ENCODE measurements at regions not wholly inside any gene's neighbourhood (a gene's known extent, or its start where the extent isn't known, plus 50 kb on each side); places are given as distances from the start of the nearest gene placed in this dataset.
"Not testable (repeated sequence)": the region's sequence is repeated elsewhere in the genome, so short reads cannot be mapped to it uniquely, and the experiment has no call there.

DNA sequence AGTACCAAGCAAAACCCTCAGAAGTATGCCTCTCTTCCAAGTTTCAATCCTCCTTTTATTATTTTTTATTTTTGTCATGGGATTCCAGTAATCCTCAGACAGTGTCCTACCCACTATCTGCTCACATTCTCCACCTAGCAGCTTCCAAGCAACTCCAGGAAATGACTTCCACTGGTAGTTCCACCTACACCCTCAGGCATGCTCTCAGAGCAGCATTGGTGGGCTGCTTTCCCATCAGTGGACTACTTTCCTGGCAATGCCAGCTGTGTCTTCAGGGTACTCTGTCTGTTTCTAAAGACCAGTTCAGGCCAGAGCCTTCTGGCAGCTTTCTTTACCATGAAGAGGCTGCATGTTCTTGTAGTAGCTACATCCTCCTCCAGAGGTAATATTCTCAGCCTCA is 244.0 kb downstream of the HGF start:
- no peak for DNase-seq

DNA sequence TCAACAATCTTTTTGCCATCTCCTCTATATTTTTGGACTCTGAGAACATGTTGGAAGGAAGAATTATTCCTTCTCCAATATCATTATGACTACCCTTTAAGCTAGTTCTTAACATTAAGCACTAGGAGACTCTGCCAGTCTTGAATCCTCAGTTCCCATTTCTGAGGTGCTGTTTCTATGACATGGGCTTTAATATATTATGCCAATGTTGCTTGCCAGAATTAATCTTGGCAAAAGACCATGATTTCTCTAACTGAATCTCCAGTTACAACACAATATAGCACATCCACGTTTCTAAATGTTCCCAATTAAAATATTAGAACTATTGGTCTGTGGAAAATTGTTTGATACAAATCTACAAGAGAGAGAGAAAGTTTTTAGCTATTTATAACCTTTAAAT is 250.0 kb downstream of the HGF start:
- no peak for DNase-seq

DNA sequence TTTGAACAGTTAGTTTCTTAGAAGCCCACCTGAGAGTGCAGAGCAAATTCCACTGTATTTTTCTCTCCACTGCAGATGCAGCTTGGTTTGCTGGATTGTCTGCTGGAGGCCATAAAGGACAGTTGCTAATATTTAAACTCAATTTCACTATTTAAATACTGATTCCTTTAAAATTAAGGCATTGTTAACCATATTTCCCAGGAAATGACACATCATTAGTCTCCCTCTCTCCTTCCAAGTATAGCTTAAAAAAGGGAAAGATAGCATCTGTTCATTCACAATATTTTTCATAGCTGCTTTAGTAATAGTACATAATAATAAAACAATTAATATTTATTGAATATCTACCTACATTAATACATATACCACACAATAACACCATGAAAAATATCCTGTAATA is 252.9 kb downstream of the HGF start:
- no peak for DNase-seq

GRCh38 chr7:81515009-81515408 is 254.8 kb downstream of the HGF start:
- DNase-seq: no peak

DNA sequence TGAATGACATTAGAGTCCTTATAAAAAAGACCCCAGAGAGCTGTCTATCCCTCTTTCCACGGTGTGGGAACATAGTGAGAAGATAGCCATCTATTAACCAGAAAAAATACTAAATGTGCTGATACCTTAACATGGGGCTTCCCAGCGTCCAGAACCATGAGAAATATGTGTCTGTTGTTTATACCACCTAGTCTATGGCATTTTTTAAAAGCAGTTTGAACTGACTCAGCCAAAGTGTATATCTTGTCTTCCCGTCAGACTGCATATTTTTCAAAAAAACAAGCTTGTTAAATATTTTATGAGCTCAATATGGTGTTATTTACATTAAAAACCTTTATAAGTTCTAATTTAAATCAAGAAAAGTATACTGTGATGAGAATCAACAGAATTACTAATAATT is 255.3 kb downstream of the HGF start:
- DNase-seq: no peak

- no peak for DNase-seq
These were observed 259.7 kb downstream of the HGF start for GRCh38 chr7:81510122-81510521.

GRCh38 chr7:81507221-81507620 is 262.6 kb downstream of the HGF start:
- DNase-seq: no peak

DNA sequence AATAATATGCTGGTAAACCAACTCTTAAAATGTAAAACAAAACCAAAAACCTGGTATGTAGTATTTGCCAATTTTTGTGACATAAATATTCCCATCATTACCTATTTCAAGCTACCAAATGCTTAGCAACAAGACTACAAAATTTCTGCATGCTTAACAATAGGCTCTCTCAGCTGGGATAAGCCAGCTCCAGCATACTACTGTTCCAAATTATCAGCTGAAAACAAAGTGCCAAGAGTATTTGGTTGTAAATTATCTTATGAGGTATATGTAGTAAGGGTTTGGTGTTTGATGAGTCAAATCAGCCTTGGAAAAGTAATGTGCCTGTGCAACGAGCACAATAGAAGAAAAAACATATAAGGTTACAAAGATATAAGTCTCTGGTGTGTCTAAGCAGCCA is 263.2 kb downstream of the HGF start:
- no peak for DNase-seq

DNA sequence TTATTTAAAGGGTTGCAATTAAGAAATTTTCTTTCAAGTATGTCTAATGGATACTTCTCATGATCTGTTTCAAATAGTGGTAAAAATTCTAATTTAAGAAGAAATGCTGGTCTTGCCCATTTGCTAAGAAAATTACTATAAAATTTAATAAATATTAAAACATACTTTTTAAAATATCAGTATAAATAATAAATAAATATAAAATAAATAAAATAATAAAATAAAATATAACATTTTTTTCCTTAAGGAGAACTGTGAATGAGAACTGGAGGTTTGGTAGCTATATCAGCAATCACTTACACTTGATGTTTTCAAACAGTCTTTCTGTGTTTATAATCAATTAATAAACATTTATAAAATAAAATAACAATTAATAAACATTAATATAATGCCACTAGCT is 266.1 kb downstream of the HGF start:
- no peak for DNase-seq

DNA sequence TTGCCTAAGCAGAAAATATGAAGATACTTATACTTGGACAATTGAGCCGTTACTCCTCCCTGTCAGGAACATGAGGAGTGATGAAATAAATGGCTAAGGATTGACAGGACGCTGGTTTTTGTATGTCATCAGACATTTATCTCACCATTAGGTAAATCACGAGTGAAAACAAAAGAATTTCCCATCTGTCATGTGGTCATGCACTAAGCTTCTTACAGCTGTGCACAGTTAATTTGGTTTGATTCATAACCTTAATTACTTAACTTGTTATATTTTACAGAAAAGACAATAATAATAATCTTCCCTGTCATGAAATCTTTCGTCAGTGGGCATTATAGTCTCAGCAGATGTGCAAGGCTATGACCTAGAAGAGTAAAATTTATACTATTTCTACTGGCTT is 266.5 kb downstream of the HGF start:
- no peak for DNase-seq

DNA sequence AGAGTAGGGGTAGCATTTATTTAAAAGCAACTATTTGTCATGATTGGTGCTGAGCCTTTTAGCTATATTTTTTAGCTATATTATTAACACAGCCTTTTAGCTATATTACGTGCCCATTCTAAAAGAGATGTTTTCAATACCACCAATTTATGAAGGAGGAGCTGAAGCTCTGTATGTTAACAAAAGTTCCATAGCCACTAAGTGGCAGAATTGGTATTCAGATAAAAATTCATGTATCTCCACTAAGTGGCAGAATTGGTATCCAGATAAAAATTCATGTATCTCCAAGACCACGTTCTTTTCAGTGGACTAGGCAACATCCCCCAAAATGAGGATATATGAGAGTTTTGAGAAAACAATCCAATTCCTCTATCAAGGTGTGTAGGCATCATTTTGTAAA is 268.6 kb downstream of the HGF start:
- DNase-seq: no peak

GRCh38 chr7:81500631-81501030 is 269.2 kb downstream of the HGF start:
- no peak for DNase-seq

DNA sequence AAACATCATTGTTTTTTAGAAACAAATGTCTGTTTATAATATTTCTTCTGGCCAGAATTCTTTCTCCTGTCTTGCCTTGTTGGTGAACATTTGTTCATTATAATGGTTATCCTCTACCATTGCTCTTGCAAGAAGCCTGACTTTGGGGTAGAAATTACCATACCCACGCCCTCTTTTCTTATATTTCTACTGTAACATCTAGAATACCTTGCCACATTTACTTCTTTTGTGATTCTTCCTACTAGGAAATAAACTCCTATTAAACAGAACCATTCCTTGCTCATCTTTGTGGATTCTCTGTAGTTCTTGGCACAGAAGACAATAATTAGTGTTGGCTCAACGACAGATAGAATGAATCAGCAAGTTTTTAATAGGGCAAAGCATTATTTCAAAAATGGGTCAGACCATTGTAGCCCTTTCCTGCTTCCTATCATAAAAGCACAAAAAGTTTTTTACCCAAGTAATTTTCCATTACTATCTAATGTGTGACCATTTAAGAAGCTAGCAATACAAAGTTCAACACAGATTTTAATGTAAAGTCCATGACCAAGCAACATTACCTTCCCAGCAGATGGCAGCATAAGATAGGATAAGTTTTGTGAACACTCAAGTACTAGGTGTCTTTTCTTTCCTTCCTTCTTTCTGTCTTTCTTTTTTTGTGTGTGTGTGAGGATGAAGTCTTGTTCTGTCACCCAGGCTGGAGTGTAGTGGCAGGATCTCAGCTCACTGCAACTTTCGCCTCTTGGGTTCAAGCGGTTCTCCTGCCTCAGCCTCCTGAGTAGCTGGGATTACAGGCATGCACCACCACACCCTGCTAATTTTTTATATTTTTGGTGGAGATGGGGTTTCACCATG is 270.4 kb downstream of the HGF start:
- DNase-seq: peak; percentile 91

DNA sequence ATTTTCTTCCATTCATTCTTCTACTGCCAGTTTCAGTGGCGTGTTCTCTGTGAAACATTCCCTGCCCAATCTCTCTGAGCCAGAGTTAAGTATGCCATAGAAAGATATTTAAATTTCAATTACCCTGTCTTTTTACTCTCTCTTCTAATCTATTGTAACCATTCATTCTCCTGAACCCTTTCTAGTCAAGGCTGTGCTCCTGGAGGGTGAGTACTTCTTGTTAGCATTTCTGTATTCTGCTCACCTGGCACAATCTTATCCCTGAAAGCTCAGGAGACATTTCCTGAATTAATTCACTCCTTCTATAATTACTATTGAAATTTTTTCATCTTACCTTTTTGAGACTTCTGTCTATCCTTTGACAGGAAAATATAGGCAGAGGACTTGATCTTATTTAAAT is 271.7 kb downstream of the HGF start:
- no peak for DNase-seq

DNA sequence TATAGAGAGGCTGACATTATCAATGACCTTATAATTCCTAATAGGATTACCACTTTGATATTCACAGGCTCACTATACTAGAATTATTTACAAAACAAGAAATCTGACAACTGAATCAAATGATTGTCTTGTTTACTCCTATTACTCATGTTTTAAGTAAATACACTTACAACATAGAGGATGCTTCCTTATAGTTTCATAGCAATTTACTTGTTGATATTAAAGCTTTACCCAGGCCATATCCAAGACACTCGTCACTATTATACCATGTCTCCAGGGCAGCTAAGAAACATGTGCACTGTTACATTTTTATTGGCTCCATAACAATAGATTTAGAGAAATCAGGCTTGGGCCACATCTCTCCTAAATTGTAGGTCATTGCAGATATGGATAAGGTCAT is 276.9 kb downstream of the HGF start:
- DNase-seq: no peak

- DNase-seq: no peak
These were observed 277.6 kb downstream of the HGF start for GRCh38 chr7:81492240-81492639.

DNA sequence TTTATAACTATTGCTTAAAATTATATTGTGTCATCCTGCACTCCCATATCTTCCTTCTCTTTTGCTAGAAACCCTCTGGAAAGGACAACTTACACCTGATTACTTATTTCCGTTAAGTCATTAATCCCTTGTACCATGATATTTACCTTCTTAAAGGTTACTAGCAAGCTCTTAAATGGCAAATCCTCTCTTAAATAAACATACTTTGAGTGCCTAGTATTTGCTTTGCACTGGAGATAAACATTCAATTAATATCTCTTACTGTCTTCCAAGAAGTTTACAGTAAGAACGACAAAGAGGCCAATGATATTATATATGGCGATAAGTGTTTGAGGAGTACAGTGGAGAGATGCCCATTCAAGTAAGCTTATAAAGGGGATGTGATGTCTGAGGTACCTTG is 278.3 kb downstream of the HGF start:
- DNase-seq: no peak

DNA sequence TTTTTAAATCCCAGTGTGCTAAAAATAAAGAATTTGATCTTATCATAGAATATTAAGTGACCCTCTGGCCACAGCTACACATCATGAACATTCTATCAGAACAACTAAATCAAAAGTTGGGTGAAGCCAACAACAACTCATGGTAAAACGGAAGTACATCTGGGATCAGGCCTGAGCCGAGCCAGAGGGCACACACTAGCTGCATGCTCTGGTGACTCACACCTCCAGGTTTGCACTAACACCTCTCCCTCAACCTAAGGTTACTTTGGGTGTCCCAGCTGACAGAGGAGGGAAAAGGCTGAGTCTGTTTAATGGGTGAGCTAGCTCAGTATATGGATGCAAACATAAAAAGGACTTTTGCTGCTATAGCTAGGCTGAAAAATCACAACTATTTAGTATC is 281.6 kb downstream of the HGF start:
- DNase-seq: no peak

DNA sequence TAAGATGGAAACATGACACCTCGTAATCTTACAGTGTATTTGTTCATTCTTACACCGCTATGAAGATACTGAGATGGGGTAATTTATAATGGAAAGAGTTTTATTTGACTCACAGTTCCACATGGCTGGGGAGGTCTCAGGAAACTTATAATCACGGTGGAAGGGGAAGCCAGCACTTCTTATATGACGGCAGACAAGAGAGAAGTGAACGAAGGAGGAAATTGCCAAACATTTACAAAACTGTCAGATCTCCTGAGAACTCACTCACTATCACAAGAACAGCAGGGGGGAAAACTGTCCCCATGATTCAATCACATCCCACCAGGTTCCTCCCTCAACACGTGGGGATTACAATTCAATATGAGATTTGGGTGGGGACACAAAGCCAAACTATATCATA is 282.3 kb downstream of the HGF start:
- no peak for DNase-seq

GRCh38 chr7:81484261-81484660 is 285.6 kb downstream of the HGF start:
- no peak for DNase-seq

GRCh38 chr7:81482600-81483186 is 287.2 kb downstream of the HGF start:
- DNase-seq: no peak

- peak; percentile 42 for DNase-seq
These were observed 291.2 kb downstream of the HGF start for GRCh38 chr7:81478664-81479063.

GRCh38 chr7:81478201-81478600 is 291.6 kb downstream of the HGF start:
- not testable (repeated sequence) for DNase-seq

DNA sequence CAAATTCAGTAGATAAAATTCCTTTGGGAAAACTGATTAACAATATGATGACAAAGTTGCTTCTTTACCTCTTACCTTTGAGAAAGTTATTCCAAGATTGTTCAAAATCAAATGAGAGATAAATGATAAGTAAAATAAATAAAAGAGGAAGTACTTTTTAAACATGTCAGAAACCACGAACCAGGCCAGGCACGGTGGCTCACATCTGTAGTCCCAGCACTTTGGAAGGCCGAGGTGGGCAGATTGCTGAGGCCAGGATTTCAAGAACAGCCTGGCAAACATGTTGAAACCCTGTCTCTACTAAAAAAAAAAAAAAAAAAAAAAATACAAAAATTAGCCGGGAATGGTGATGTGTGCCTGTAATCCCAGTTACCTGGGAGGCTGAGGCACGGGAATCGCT is 296.6 kb downstream of the HGF start:
- no peak for DNase-seq
